Neural cell (in vitro differentiated cells): ENCODE measurements at regions not wholly inside any gene's neighbourhood (a gene's known extent, or its start where the extent isn't known, plus 50 kb on each side); places are given as distances from the start of the nearest gene placed in this dataset.

Source experiments
- H2AFZ ChIP-seq: fragments of 200-600, 300-800 bp; sonication (generic), shearing (Covaris generic); 2 replicates; pipeline ENCODE4 v1.6.0; 2014; ENCODE audit warnings: low read depth, mild to moderate bottlenecking, antibody characterized with exemption, low read length, moderate library complexity
- H3F3A ChIP-seq: fragments of 200-600 bp; shearing (Covaris generic); 2 replicates; pipeline ENCODE4 v1.6.1; 2016; ENCODE audit warnings: mild to moderate bottlenecking, moderate library complexity, mixed read lengths, antibody characterized with exemption, low read length; ENCODE audit not compliant: insufficient read depth, poor library complexity, severe bottlenecking
- H3K27ac ChIP-seq: fragments of 200-600, 300-800 bp; sonication (generic), shearing (Covaris generic); 2 replicates; pipeline ENCODE4 v1.5.1; 2014; ENCODE audit warnings: mild to moderate bottlenecking, low read length, moderate library complexity
- H3K27me3 ChIP-seq: fragments of 300-800, 200-600 bp; sonication (generic), shearing (Covaris generic); 2 replicates; pipeline ENCODE4 v1.6.0; 2014; ENCODE audit warnings: mild to moderate bottlenecking, low read depth, low read length, moderate library complexity; ENCODE audit not compliant: insufficient read depth
- H3K36me3 ChIP-seq: fragments of 300-800, 200-600 bp; sonication (generic), shearing (Covaris generic); 2 replicates; pipeline ENCODE4 v1.5.1; 2014; ENCODE audit warnings: mild to moderate bottlenecking, antibody characterized with exemption, low read length, moderate library complexity; ENCODE audit not compliant: insufficient read depth
- H3K4me2 ChIP-seq: fragments of 300-800, 200-600 bp; sonication (generic), shearing (Covaris generic); 2 replicates; pipeline ENCODE4 v1.6.0; 2014; ENCODE audit warnings: mild to moderate bottlenecking, low read length
- H3K4me3 ChIP-seq: fragments of 300-800, 200-600 bp; sonication (generic), shearing (Covaris generic); 2 replicates; pipeline ENCODE4 v1.5.1; 2014; ENCODE audit warnings: mild to moderate bottlenecking, low read length, moderate library complexity
- H3K79me2 ChIP-seq: fragments of 200-600 bp; shearing (Covaris generic); replicated peaks from 2 replicates; pipeline ENCODE4 v1.6.0; 2014; ENCODE audit warnings: mild to moderate bottlenecking, low read length, moderate library complexity; ENCODE audit not compliant: insufficient read depth
- H3K9ac ChIP-seq: fragments of 300-800, 200-600 bp; sonication (generic), shearing (Covaris generic); 2 replicates; pipeline ENCODE4 v1.6.1; 2016; ENCODE audit warnings: mild to moderate bottlenecking, low read length, mixed read lengths
- H3K9me2 ChIP-seq: fragments of 200-600 bp; shearing (Covaris generic); 2 replicates; pipeline ENCODE4 v1.6.1; 2016; ENCODE audit warnings: mild to moderate bottlenecking, low read length, mixed read lengths; ENCODE audit not compliant: insufficient read depth
- H3K9me3 ChIP-seq: fragments of 200-600, 300-800 bp; sonication (generic), shearing (Covaris generic); 2 replicates; pipeline ENCODE4 v1.6.1; 2016; ENCODE audit warnings: mild to moderate bottlenecking, mixed run types, low read length, moderate library complexity, mixed read lengths
- H4K20me1 ChIP-seq: fragments of 200-600 bp; shearing (Covaris generic); 2 replicates; pipeline ENCODE4 v1.6.1; 2016; ENCODE audit warnings: mild to moderate bottlenecking, mixed run types; ENCODE audit not compliant: insufficient read depth
- EP300 ChIP-seq: fragments of 450-650 bp; conservative IDR thresholded peaks from 2 replicates; pipeline ENCODE4 v1.6.1; 2014; ENCODE audit warnings: antibody characterized with exemption, mild to moderate bottlenecking, moderate library complexity; ENCODE audit not compliant: poor library complexity, severe bottlenecking
- EZH2 ChIP-seq: fragments of 200-600, 300-800 bp; shearing (Covaris generic), sonication (generic); IDR thresholded peaks from 2 replicates; pipeline ENCODE4 v1.6.1; 2014; ENCODE audit warnings: antibody characterized with exemption, low read length, borderline replicate concordance, mild to moderate bottlenecking; ENCODE audit not compliant: insufficient read depth, poor library complexity, severe bottlenecking
- MXI1 ChIP-seq: fragments of 450-650 bp; conservative IDR thresholded peaks from 2 replicates; pipeline ENCODE4 v1.6.1; 2014; ENCODE audit warnings: antibody characterized with exemption, mild to moderate bottlenecking; ENCODE audit not compliant: poor library complexity, severe bottlenecking
- POLR2AphosphoS5 ChIP-seq: IDR thresholded peaks from 2 replicates; pipeline ENCODE4 v1.6.1; 2012
- RAD21 ChIP-seq: fragments of 450-650 bp; conservative IDR thresholded peaks from 2 replicates; pipeline ENCODE4 v1.6.1; 2014; ENCODE audit warnings: antibody characterized with exemption, mild to moderate bottlenecking, moderate library complexity
- REST ChIP-seq: IDR thresholded peaks from 2 replicates; pipeline ENCODE4 v1.6.1; 2012; ENCODE audit warnings: borderline replicate concordance
- SMC3 ChIP-seq: fragments of 450-650 bp; conservative IDR thresholded peaks from 2 replicates; pipeline ENCODE4 v1.6.1; 2014; ENCODE audit warnings: antibody characterized with exemption, mild to moderate bottlenecking, moderate library complexity; ENCODE audit not compliant: poor library complexity
- TAF1 ChIP-seq: IDR thresholded peaks from 2 replicates; pipeline ENCODE4 v1.6.1; 2012; ENCODE audit warnings: low read depth
- TF ChIP-seq, protein P1 (sequence below): fragments of 450-650 bp; IDR thresholded peaks from 2 replicates; pipeline ENCODE4 v1.5.1; 2014; ENCODE audit warnings: antibody characterized with exemption, mild to moderate bottlenecking, moderate library complexity; ENCODE audit not compliant: poor library complexity, severe bottlenecking

DNA sequence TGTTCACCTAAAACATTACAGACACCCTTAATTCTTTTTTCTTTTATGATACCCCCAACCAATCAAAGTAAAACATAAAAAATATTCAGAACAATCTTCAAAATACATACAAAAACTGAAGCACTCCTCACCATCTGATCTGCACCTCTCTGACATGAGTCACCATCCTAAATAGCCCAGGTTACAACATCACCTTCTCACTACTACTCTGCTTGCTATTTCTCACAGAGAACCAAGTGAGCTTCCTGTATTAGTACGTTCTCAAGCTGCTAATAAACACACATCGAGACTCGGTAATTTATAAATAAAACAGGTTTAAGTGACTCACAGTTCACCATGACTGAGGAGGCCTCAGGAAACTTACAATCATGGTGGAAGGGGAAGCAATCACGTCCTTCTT, 183.5 kb downstream of the CBLN2 start:
- Histone ChIP-seq H3K9me2 (no peaks in the 10 kb centered on the region), H3K27me3 (no peaks in the 10 kb centered on the region), H4K20me1 (no peaks in the 10 kb centered on the region), H3K9ac (no peak overlapping the region), H3K27ac (no peak overlapping the region), H3F3A (no peaks in the 10 kb centered on the region), H3K79me2 (no peaks in the 10 kb centered on the region), H2AFZ (no peak overlapping the region), H3K9me3 (no peaks in the 10 kb centered on the region), H3K36me3 (no peaks in the 10 kb centered on the region), H3K4me2 (no peak overlapping the region), H3K4me3 (no peak overlapping the region)
- TF ChIP-seq RAD21: no peak
- no peak for TF ChIP-seq REST

GRCh38 chr18:72342933-72343332, 201.2 kb downstream of the CBLN2 start:
- Histone ChIP-seq H3K9me3 (no peaks in the 10 kb centered on the region), H3K9me2 (no peaks in the 10 kb centered on the region), H3K4me2 (no peak overlapping the region), H3F3A (no peaks in the 10 kb centered on the region), H2AFZ (no peak overlapping the region), H4K20me1 (no peaks in the 10 kb centered on the region), H3K4me3 (no peak overlapping the region), H3K27ac (no peak overlapping the region), H3K27me3 (no peaks in the 10 kb centered on the region), H3K79me2 (no peaks in the 10 kb centered on the region), H3K9ac (no peak overlapping the region), H3K36me3 (no peaks in the 10 kb centered on the region)
- TF ChIP-seq MXI1: no peak

GRCh38 chr18:72339976-72340375, 204.2 kb downstream of the CBLN2 start:
- H2AFZ ChIP-seq: no peak overlapping the region
- H3K36me3 ChIP-seq: no peaks in the 10 kb centered on the region
- no peaks in the 10 kb centered on the region for H3K27me3 ChIP-seq
- H3K79me2 ChIP-seq: no peaks in the 10 kb centered on the region
- H3F3A ChIP-seq: no peaks in the 10 kb centered on the region
- TF ChIP-seq RAD21: no peak
- TF ChIP-seq EP300: no peak
- no peak for TF ChIP-seq POLR2AphosphoS5
- TF ChIP-seq EZH2: no peak
- TF ChIP-seq SMC3: no peak
- no peak for TF ChIP-seq MXI1
- no peak for TF ChIP-seq TAF1
- TF ChIP-seq, protein P1, sequence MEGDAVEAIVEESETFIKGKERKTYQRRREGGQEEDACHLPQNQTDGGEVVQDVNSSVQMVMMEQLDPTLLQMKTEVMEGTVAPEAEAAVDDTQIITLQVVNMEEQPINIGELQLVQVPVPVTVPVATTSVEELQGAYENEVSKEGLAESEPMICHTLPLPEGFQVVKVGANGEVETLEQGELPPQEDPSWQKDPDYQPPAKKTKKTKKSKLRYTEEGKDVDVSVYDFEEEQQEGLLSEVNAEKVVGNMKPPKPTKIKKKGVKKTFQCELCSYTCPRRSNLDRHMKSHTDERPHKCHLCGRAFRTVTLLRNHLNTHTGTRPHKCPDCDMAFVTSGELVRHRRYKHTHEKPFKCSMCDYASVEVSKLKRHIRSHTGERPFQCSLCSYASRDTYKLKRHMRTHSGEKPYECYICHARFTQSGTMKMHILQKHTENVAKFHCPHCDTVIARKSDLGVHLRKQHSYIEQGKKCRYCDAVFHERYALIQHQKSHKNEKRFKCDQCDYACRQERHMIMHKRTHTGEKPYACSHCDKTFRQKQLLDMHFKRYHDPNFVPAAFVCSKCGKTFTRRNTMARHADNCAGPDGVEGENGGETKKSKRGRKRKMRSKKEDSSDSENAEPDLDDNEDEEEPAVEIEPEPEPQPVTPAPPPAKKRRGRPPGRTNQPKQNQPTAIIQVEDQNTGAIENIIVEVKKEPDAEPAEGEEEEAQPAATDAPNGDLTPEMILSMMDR: no peak
- no peak for TF ChIP-seq REST
- H3K9ac ChIP-seq: no peak overlapping the region
- H3K9me2 ChIP-seq: no peaks in the 10 kb centered on the region
- H3K27ac ChIP-seq: no peak overlapping the region
- H3K4me2 ChIP-seq: no peak overlapping the region
- no peaks in the 10 kb centered on the region for H4K20me1 ChIP-seq
- no peak overlapping the region for H3K4me3 ChIP-seq
- no peaks in the 10 kb centered on the region for H3K9me3 ChIP-seq
